Neural crest cell (in vitro differentiated cells): ENCODE measurements at regions not wholly inside any gene's neighbourhood (a gene's known extent, or its start where the extent isn't known, plus 50 kb on each side); places are given as distances from the start of the nearest gene placed in this dataset.

ENCODE experiments used
- DNase-seq: peaks from one replicate; pipeline ENCODE4 v3.0.0; 2021; ENCODE audit warnings: low read depth, mixed read lengths, low spot score
- H3K27ac Mint-ChIP-seq: one replicate; pipeline ENCODE4 v1.8.0; 2021; ENCODE audit warnings: mild to moderate bottlenecking, mixed read lengths; ENCODE audit not compliant: unreplicated experiment
- H3K27me3 Mint-ChIP-seq: 2 replicates; pipeline ENCODE4 v1.8.0; 2021; ENCODE audit warnings: low read depth, mild to moderate bottlenecking, mixed read lengths
- H3K36me3 Mint-ChIP-seq: 2 replicates; pipeline ENCODE4 v1.8.0; 2021; ENCODE audit warnings: low read depth, mild to moderate bottlenecking, mixed read lengths
- H3K4me1 Mint-ChIP-seq: 2 replicates; pipeline ENCODE4 v1.8.0; 2021; ENCODE audit warnings: mixed read lengths
- H3K4me3 Mint-ChIP-seq: one replicate; pipeline ENCODE4 v1.8.0; 2021; ENCODE audit warnings: mild to moderate bottlenecking, mixed read lengths
- H3K9me3 Mint-ChIP-seq: 2 replicates; pipeline ENCODE4 v1.8.0; 2021; ENCODE audit warnings: mixed read lengths
- CTCF ChIP-seq: fragments of 200-600 bp; sonication (generic); conservative IDR thresholded peaks from 2 replicates; pipeline ENCODE4 v1.5.0; 2021; ENCODE audit warnings: antibody characterized with exemption, mild to moderate bottlenecking

- no peak for DNase-seq
- Mint-ChIP-seq H3K4me1 (peaks cover 12% of the 10 kb centered on the region), H3K36me3 (no peaks in the 10 kb centered on the region), H3K4me3 (no peak overlapping the region), H3K27me3 (peaks cover 28% of the 10 kb centered on the region), H3K9me3 (no peaks in the 10 kb centered on the region), H3K27ac (no peak overlapping the region)
- no peak for TF ChIP-seq CTCF
Measured at GRCh38 chr5:155625897-155626543, 612.5 kb downstream of the KIF4B start.

DNA sequence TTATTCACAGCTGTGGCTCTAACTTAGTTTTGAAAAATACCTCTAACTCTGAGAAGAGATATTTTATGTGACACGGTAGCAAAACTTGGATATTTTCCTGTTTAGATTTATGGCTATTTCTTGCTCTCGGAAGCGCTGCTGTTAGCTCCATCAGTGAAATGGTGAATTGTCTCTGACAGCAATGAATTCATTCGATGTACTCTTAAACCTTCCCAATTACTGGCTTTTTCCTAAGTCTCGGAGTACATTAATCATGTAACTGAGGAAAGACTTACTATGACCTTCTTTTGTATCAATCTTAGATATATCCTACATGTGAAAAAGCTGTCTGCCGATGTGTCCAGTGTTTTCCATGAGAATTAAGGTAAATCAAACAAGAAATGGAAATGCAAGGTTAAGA lies 613.0 kb downstream of the KIF4B start:
- Mint-ChIP-seq H3K9me3 (no peaks in the 10 kb centered on the region), H3K4me1 (peaks cover 7% of the 10 kb centered on the region), H3K36me3 (no peaks in the 10 kb centered on the region), H3K27me3 (peaks cover 24% of the 10 kb centered on the region), H3K4me3 (no peak overlapping the region), H3K27ac (no peak overlapping the region)
- TF ChIP-seq CTCF, result no peak
- no peak for DNase-seq

- no peak overlapping the region for H3K27ac Mint-ChIP-seq
Measured at GRCh38 chr5:155628346-155628745, 614.8 kb downstream of the KIF4B start.

GRCh38 chr5:155629597-155629996 lies 616.0 kb downstream of the KIF4B start:
- no peak overlapping the region for H3K4me3 Mint-ChIP-seq
- no peak overlapping the region for H3K27ac Mint-ChIP-seq
- TF ChIP-seq CTCF, result no peak
- H3K9me3 Mint-ChIP-seq, result no peaks in the 10 kb centered on the region
- peaks cover 9% of the 10 kb centered on the region for H3K27me3 Mint-ChIP-seq
- no peak for DNase-seq
- H3K36me3 Mint-ChIP-seq, result no peaks in the 10 kb centered on the region
- peaks cover 4% of the 10 kb centered on the region for H3K4me1 Mint-ChIP-seq

More at GRCh38 chr5:155628346-155628745, 614.8 kb downstream of the KIF4B start:
- H3K4me1 Mint-ChIP-seq, result peaks cover 4% of the 10 kb centered on the region
- H3K36me3 Mint-ChIP-seq, result no peaks in the 10 kb centered on the region
- no peak for DNase-seq
- H3K4me3 Mint-ChIP-seq, result no peak overlapping the region
- H3K9me3 Mint-ChIP-seq, result no peaks in the 10 kb centered on the region
- no peak for TF ChIP-seq CTCF
- H3K27me3 Mint-ChIP-seq, result peaks cover 20% of the 10 kb centered on the region

GRCh38 chr5:155631116-155631515 lies 617.6 kb downstream of the KIF4B start:
- no peak for DNase-seq
- no peaks in the 10 kb centered on the region for H3K9me3 Mint-ChIP-seq
- H3K27me3 Mint-ChIP-seq, result no peaks in the 10 kb centered on the region
- no peaks in the 10 kb centered on the region for H3K4me1 Mint-ChIP-seq
- H3K4me3 Mint-ChIP-seq, result no peak overlapping the region
- TF ChIP-seq CTCF, result no peak
- no peaks in the 10 kb centered on the region for H3K36me3 Mint-ChIP-seq
- H3K27ac Mint-ChIP-seq, result no peak overlapping the region
